PC-3 (cell line): ENCODE measurements at regions not wholly inside any gene's neighbourhood (a gene's known extent, or its start where the extent isn't known, plus 50 kb on each side); places are given as distances from the start of the nearest gene placed in this dataset.

Experiments
- CTCF ChIP-seq: fragments of 300-600 bp; sonication (generic); conservative IDR thresholded peaks from 2 replicates; pipeline ENCODE4 v1.5.1; 2017; ENCODE audit warnings: antibody characterized with exemption, low read depth, mild to moderate bottlenecking, low read length
- EZH2 ChIP-seq: fragments of 300-600 bp; sonication (generic); IDR thresholded peaks from one replicate; pipeline ENCODE4 v1.6.1; 2017; ENCODE audit warnings: antibody characterized with exemption, mild to moderate bottlenecking, low read length; ENCODE audit not compliant: unreplicated experiment
- EZH2phosphoT487 ChIP-seq: fragments of 300-600 bp; sonication (generic); IDR thresholded peaks from 2 replicates; pipeline ENCODE4 v1.6.1; 2018; ENCODE audit warnings: mild to moderate bottlenecking, antibody characterized with exemption, low read length, borderline replicate concordance

- TF ChIP-seq CTCF (no peak), EZH2 (no peak), EZH2phosphoT487 (no peak)
Observed at GRCh38 chr12:4177262-4177661, 96.3 kb upstream of the CCND2 start.
